ENCODE measurements at regions not wholly inside any gene's neighbourhood (a gene's known extent, or its start where the extent isn't known, plus 50 kb on each side); places are given as distances from the start of the nearest gene placed in this dataset.

- no peaks in the 10 kb centered on the region for H3K36me3 Mint-ChIP-seq
- no peaks in the 10 kb centered on the region for H3K9me3 Mint-ChIP-seq
- TF ChIP-seq SP1 (CRISPR knock-in tag; conservative IDR thresholded peaks at IDR 0.05) (no peak), ZNF219 (CRISPR knock-in tag; IDR thresholded peaks at IDR 0.05; ENCODE audit: borderline replicate concordance) (no peak), JAZF1 (CRISPR knock-in tag; IDR thresholded peaks at IDR 0.05) (no peak), SMAD3 (CRISPR knock-in tag; IDR thresholded peaks at IDR 0.05; ENCODE audit: borderline replicate concordance) (no peak), GABPB1 (CRISPR knock-in tag; IDR thresholded peaks at IDR 0.05) (no peak), FOXJ3 (CRISPR knock-in tag; IDR thresholded peaks at IDR 0.05; ENCODE audit: borderline replicate concordance) (no peak)
- TF ChIP-seq, protein P1, sequence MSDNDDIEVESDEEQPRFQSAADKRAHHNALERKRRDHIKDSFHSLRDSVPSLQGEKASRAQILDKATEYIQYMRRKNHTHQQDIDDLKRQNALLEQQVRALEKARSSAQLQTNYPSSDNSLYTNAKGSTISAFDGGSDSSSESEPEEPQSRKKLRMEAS (CRISPR knock-in tag; IDR thresholded peaks at IDR 0.05) = no peak
- TF ChIP-seq, protein P2, sequence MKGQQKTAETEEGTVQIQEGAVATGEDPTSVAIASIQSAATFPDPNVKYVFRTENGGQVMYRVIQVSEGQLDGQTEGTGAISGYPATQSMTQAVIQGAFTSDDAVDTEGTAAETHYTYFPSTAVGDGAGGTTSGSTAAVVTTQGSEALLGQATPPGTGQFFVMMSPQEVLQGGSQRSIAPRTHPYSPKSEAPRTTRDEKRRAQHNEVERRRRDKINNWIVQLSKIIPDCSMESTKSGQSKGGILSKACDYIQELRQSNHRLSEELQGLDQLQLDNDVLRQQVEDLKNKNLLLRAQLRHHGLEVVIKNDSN (CRISPR knock-in tag; IDR thresholded peaks at IDR 0.05) = no peak
- H3K27me3 Mint-ChIP-seq (ENCODE audit: low read depth) = no peaks in the 10 kb centered on the region
- H3K27ac Mint-ChIP-seq = no peak overlapping the region
- H3K4me1 Mint-ChIP-seq = peaks cover 29% of the 10 kb centered on the region
- H3K4me3 Mint-ChIP-seq = no peak overlapping the region
- no peak for ATAC-seq
- no peak for DNase-seq (ENCODE audit: low spot score)
- POLR2A ChIA-PET = no interaction called here
- CTCF ChIA-PET = no interaction called here
Observed at GRCh38 chr1:83113652-83114051, 885.3 kb downstream of the TTLL7 start.

GRCh38 chr1:83112248-83112885 lies 886.6 kb downstream of the TTLL7 start:
- Mint-ChIP-seq H3K4me3 (no peak overlapping the region), H3K27me3 (ENCODE audit: low read depth) (no peaks in the 10 kb centered on the region), H3K27ac (no peak overlapping the region), H3K36me3 (no peaks in the 10 kb centered on the region), H3K4me1 (peaks cover 31% of the 10 kb centered on the region), H3K9me3 (no peaks in the 10 kb centered on the region)
- ATAC-seq (no peak), DNase-seq (ENCODE audit: low spot score) (no peak)
- POLR2A ChIA-PET = no interaction called here
- CTCF ChIA-PET = no interaction called here
- TF ChIP-seq OVOL2 (CRISPR knock-in tag; IDR thresholded peaks at IDR 0.05; ENCODE audit: borderline replicate concordance) = no peak
- no peak for TF ChIP-seq NR1H2 (CRISPR knock-in tag; IDR thresholded peaks at IDR 0.05)
- TF ChIP-seq KAT7 (CRISPR knock-in tag; IDR thresholded peaks at IDR 0.05; ENCODE audit: borderline replicate concordance) = no peak
- no peak for TF ChIP-seq FOXP1 (CRISPR knock-in tag; IDR thresholded peaks at IDR 0.05; ENCODE audit: borderline replicate concordance)
- no peak for TF ChIP-seq NFYB (CRISPR knock-in tag; conservative IDR thresholded peaks at IDR 0.05; ENCODE audit: low read depth)
- no peak for TF ChIP-seq ETV6 (CRISPR knock-in tag; IDR thresholded peaks at IDR 0.05)
- TF ChIP-seq TEAD4 (CRISPR knock-in tag; IDR thresholded peaks at IDR 0.05) = no peak
- no peak for TF ChIP-seq ZBTB21 (CRISPR knock-in tag; IDR thresholded peaks at IDR 0.05; ENCODE audit: borderline replicate concordance)
- TF ChIP-seq SP1 (CRISPR knock-in tag; conservative IDR thresholded peaks at IDR 0.05) = no peak
- TF ChIP-seq, protein P3, sequence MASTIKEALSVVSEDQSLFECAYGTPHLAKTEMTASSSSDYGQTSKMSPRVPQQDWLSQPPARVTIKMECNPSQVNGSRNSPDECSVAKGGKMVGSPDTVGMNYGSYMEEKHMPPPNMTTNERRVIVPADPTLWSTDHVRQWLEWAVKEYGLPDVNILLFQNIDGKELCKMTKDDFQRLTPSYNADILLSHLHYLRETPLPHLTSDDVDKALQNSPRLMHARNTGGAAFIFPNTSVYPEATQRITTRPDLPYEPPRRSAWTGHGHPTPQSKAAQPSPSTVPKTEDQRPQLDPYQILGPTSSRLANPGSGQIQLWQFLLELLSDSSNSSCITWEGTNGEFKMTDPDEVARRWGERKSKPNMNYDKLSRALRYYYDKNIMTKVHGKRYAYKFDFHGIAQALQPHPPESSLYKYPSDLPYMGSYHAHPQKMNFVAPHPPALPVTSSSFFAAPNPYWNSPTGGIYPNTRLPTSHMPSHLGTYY (CRISPR knock-in tag; IDR thresholded peaks at IDR 0.05) = no peak
- TF ChIP-seq AR (CRISPR knock-in tag; IDR thresholded peaks at IDR 0.05) = no peak
- TF ChIP-seq, protein P2 (CRISPR knock-in tag; IDR thresholded peaks at IDR 0.05) = no peak
- TF ChIP-seq, protein P4, sequence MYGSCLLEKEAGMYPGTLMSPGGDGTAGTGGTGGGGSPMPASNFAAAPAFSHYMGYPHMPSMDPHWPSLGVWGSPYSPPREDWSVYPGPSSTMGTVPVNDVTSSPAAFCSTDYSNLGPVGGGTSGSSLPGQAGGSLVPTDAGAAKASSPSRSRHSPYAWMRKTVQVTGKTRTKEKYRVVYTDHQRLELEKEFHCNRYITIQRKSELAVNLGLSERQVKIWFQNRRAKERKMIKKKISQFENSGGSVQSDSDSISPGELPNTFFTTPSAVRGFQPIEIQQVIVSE (CRISPR knock-in tag; IDR thresholded peaks at IDR 0.05; ENCODE audit: borderline replicate concordance) = no peak
